Esophagus squamous epithelium (tissue), 4 donors: ENCODE measurements at regions not wholly inside any gene's neighbourhood (a gene's known extent, or its start where the extent isn't known, plus 50 kb on each side); places are given as distances from the start of the nearest gene placed in this dataset.

Experiments
- POLR2A ChIP-seq, 4 donors: fragments of 450-650 bp; IDR thresholded peaks; one replicate each; pipeline ENCODE4 v1.6.1; 2017; ENCODE audit warnings: antibody characterized with exemption in 4 of 4, mild to moderate bottlenecking in 4 of 4, moderate library complexity in 3 of 4
- TF ChIP-seq, protein P1 (sequence below), 6 experiments: fragments of 450-650 bp in 4 of 6; fragments of 200-600 bp in 2 of 6; sonication (generic) in 2 of 6; IDR thresholded peaks; one replicate each; pipeline ENCODE4 v1.5.1; 2016 to 2019; ENCODE audit warnings: antibody characterized with exemption in 6 of 6, mild to moderate bottlenecking in 4 of 6, moderate library complexity in 4 of 6

DNA sequence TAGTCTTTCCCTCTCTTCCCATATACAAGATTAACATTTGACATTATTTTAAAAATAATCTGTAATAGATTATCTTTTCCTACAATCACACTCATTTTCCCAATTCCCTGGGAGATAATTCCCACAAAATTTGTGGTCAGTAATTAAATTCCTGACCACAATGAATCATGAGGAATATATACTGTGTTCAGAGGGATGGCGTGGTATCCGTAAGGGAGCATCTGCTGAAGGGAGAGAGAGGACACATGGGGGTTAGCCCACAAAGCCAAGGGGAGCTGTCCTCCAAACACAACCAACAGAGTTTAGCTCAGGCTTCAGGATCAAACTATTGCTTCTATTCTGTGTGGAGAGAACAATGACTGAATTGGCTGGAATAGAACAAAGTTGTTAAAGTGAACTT is 57.1 kb upstream of the PPP2R5A start:
- TF ChIP-seq, protein P1, sequence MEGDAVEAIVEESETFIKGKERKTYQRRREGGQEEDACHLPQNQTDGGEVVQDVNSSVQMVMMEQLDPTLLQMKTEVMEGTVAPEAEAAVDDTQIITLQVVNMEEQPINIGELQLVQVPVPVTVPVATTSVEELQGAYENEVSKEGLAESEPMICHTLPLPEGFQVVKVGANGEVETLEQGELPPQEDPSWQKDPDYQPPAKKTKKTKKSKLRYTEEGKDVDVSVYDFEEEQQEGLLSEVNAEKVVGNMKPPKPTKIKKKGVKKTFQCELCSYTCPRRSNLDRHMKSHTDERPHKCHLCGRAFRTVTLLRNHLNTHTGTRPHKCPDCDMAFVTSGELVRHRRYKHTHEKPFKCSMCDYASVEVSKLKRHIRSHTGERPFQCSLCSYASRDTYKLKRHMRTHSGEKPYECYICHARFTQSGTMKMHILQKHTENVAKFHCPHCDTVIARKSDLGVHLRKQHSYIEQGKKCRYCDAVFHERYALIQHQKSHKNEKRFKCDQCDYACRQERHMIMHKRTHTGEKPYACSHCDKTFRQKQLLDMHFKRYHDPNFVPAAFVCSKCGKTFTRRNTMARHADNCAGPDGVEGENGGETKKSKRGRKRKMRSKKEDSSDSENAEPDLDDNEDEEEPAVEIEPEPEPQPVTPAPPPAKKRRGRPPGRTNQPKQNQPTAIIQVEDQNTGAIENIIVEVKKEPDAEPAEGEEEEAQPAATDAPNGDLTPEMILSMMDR (IDR thresholded peaks at IDR 0.05): no peak
- TF ChIP-seq POLR2A (IDR thresholded peaks at IDR 0.05): no peak
